HEK293 (cell line): ENCODE measurements at regions not wholly inside any gene's neighbourhood (a gene's known extent, or its start where the extent isn't known, plus 50 kb on each side); places are given as distances from the start of the nearest gene placed in this dataset.

Experiments
- CTCF ChIA-PET: fragments of 350-600 bp; formaldehyde crosslinking; extraction: SDS; loops from one replicate; lab custom pipeline; 2021; ENCODE audit warnings: antibody characterized with exemption; lab: Yijun Ruan, JAX
- POLR2A ChIA-PET: fragments of 300-600 bp; formaldehyde crosslinking; extraction: SDS; loops from one replicate; lab custom pipeline; 2020; ENCODE audit warnings: antibody characterized with exemption, inconsistent platforms; lab: Yijun Ruan, JAX
- H3K27ac ChIP-seq: fragments of 200-500 bp; sonication (Bioruptor generic); 2 replicates; pipeline ENCODE4 v1.5.1; 2014; ENCODE audit warnings: low read depth, low read length, control low read depth, inconsistent platforms; ENCODE audit errors: extremely low read depth
- H3K36me3 ChIP-seq, 2 experiments: fragments of 200-500 bp in 1 of 2; sonication (Bioruptor generic) in 1 of 2; 1 replicate in 1 of 2; 2 replicates in 1 of 2; pipeline ENCODE4 v1.5.1; 2014 to 2017; ENCODE audit warnings: inconsistent platforms in 2 of 2, low read length in 2 of 2; ENCODE audit not compliant: control insufficient read depth in 2 of 2, insufficient read depth in 1 of 2
- H3K4me1 ChIP-seq: fragments of 200-500 bp; sonication (Bioruptor generic); 2 replicates; pipeline ENCODE4 v1.5.1; 2014; ENCODE audit warnings: mild to moderate bottlenecking, low read length, inconsistent platforms; ENCODE audit not compliant: control insufficient read depth, insufficient read depth
- H3K4me3 ChIP-seq: 2 replicates; pipeline ENCODE4 v1.5.1; 2011; ENCODE audit warnings: low read depth, mild to moderate bottlenecking, control low read depth, low read length, moderate library complexity
- H3K9me3 ChIP-seq: fragments of 200-500 bp; sonication (Bioruptor generic); 2 replicates; pipeline ENCODE4 v1.5.1; 2014; ENCODE audit warnings: low read depth, low read length, inconsistent platforms; ENCODE audit not compliant: control insufficient read depth, insufficient read depth
- KLF7 ChIP-seq: fragments of 450-650 bp; formaldehyde crosslinking; IDR thresholded peaks from 2 replicates; pipeline ENCODE4 v1.5.1; 2016; ENCODE audit warnings: missing biosample characterization, missing genetic modification characterization, borderline replicate concordance
- MYNN ChIP-seq: fragments of 450-650 bp; formaldehyde crosslinking; IDR thresholded peaks from 2 replicates; pipeline ENCODE4 v1.5.1; 2016; ENCODE audit warnings: missing biosample characterization, missing genetic modification characterization, borderline replicate concordance
- SP7 ChIP-seq: fragments of 450-650 bp; formaldehyde crosslinking; IDR thresholded peaks from 2 replicates; pipeline ENCODE4 v1.5.1; 2016; ENCODE audit warnings: missing biosample characterization, missing genetic modification characterization
- ZFP3 ChIP-seq: fragments of 450-650 bp; formaldehyde crosslinking; IDR thresholded peaks from 2 replicates; pipeline ENCODE4 v1.5.1; 2016; ENCODE audit warnings: low read depth, missing biosample characterization, missing genetic modification characterization
- ZFP37 ChIP-seq: fragments of 450-650 bp; formaldehyde crosslinking; IDR thresholded peaks from 2 replicates; pipeline ENCODE4 v1.5.1; 2016; ENCODE audit warnings: missing biosample characterization, missing genetic modification characterization
- ZNF140 ChIP-seq: fragments of 450-650 bp; formaldehyde crosslinking; IDR thresholded peaks from 2 replicates; pipeline ENCODE4 v1.5.1; 2016; ENCODE audit warnings: missing biosample characterization, missing genetic modification characterization
- ZNF146 ChIP-seq: fragments of 450-650 bp; formaldehyde crosslinking; IDR thresholded peaks from 2 replicates; pipeline ENCODE4 v1.5.1; 2016; ENCODE audit warnings: missing biosample characterization, missing genetic modification characterization
- ZNF202 ChIP-seq: fragments of 450-650 bp; formaldehyde crosslinking; IDR thresholded peaks from 2 replicates; pipeline ENCODE4 v1.5.1; 2016; ENCODE audit warnings: missing biosample characterization, missing genetic modification characterization, borderline replicate concordance
- ZNF239 ChIP-seq: fragments of 450-650 bp; formaldehyde crosslinking; IDR thresholded peaks from 2 replicates; pipeline ENCODE4 v1.5.1; 2016; ENCODE audit warnings: missing biosample characterization, missing genetic modification characterization
- ZNF37A ChIP-seq: fragments of 450-650 bp; IDR thresholded peaks from 2 replicates; pipeline ENCODE4 v1.5.1; 2018; ENCODE audit warnings: missing biosample characterization, missing genetic modification characterization
- ZNF391 ChIP-seq: fragments of 450-650 bp; formaldehyde crosslinking; IDR thresholded peaks from 2 replicates; pipeline ENCODE4 v1.5.1; 2016; ENCODE audit warnings: low read depth, missing biosample characterization, missing genetic modification characterization, borderline replicate concordance
- ZNF501 ChIP-seq: fragments of 450-650 bp; formaldehyde crosslinking; IDR thresholded peaks from 2 replicates; pipeline ENCODE4 v1.5.1; 2016; ENCODE audit warnings: missing biosample characterization, missing genetic modification characterization
- ZNF529 ChIP-seq: fragments of 450-650 bp; formaldehyde crosslinking; IDR thresholded peaks from 2 replicates; pipeline ENCODE4 v1.5.1; 2017; ENCODE audit warnings: missing genetic modification characterization, missing biosample characterization; ENCODE audit not compliant: insufficient replicate concordance
- ZNF560 ChIP-seq: fragments of 450-650 bp; formaldehyde crosslinking; IDR thresholded peaks from 2 replicates; pipeline ENCODE4 v1.5.1; 2017; ENCODE audit warnings: missing biosample characterization, missing genetic modification characterization, borderline replicate concordance
- ZNF600 ChIP-seq: fragments of 450-650 bp; formaldehyde crosslinking; IDR thresholded peaks from 2 replicates; pipeline ENCODE4 v1.5.1; 2016; ENCODE audit warnings: missing biosample characterization, missing genetic modification characterization
- ZNF626 ChIP-seq: fragments of 450-650 bp; sonication (Bioruptor Pico); formaldehyde crosslinking; IDR thresholded peaks from 2 replicates; pipeline ENCODE4 v1.5.1; 2018; ENCODE audit warnings: missing biosample characterization, missing genetic modification characterization, inconsistent platforms
- ZNF629 ChIP-seq: fragments of 450-650 bp; formaldehyde crosslinking; IDR thresholded peaks from 2 replicates; pipeline ENCODE4 v1.5.1; 2017; ENCODE audit warnings: missing biosample characterization, missing genetic modification characterization
- ZNF830 ChIP-seq: fragments of 450-650 bp; IDR thresholded peaks from 2 replicates; pipeline ENCODE4 v1.5.0; 2018; ENCODE audit warnings: missing biosample characterization, missing genetic modification characterization, low read depth, mild to moderate bottlenecking, moderate library complexity
- TF ChIP-seq, protein P1 (sequence below): fragments of 450-650 bp; formaldehyde crosslinking; IDR thresholded peaks from 2 replicates; pipeline ENCODE4 v1.5.1; 2016; ENCODE audit warnings: missing biosample characterization, missing genetic modification characterization
- TF ChIP-seq, protein P2 (sequence below): fragments of 450-650 bp; formaldehyde crosslinking; IDR thresholded peaks from 2 replicates; pipeline ENCODE4 v1.5.0; 2017; ENCODE audit warnings: missing biosample characterization, missing genetic modification characterization, borderline replicate concordance
- TF ChIP-seq, protein P3 (sequence below): fragments of 450-650 bp; formaldehyde crosslinking; IDR thresholded peaks from 2 replicates; pipeline ENCODE4 v1.5.1; 2016; ENCODE audit warnings: missing biosample characterization, missing genetic modification characterization

DNA sequence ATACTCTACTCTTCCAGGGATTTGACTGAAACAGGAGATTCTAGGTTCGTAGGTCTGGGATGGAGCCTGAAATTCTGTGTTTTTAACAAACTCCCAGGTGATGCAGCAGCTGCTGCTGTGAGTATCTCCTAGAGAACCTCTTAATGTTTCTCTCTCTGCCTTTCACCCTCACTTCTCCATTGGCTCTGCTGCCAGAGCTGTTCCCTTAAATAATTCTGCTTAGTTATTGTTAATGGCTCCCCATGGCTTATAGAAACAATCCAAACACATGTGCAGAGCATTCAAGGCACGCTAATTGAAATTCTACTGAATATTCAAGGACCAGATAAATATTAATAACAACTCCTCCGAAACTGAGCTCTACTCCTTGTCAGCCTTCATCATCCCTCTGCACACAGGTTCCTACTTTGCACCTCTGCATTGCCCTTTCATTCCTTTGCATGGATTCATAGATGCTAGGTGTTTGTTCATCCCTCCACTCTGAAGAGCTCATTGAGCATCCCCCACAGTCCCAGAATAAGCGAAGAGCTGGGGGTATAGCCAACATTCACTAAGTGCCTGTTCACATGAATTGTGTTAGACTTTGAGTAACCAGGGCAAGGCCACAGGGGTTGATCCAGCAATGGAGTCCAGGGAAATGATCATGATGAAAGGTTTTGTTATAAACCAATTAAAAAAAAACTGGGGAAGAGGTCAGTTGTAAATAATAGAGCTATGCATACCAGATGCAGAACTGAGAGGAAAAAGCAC is 488.4 kb upstream of the JAG1 start:
- POLR2A ChIA-PET = no interaction called here
- Histone ChIP-seq H3K36me3 (no peaks in the 10 kb centered on the region), H3K4me1 (no peaks in the 10 kb centered on the region), H3K9me3 (no peaks in the 10 kb centered on the region), H3K4me3 (no peak overlapping the region), H3K27ac (no peak overlapping the region)
- CTCF ChIA-PET = interaction anchor here (1.1 kb wide), 1 partner anchor 44 kb away, joined by 3 read pairs; no protein-coding TSS in a partner anchor
- TF ChIP-seq SP7 (tag by site-specific recombination) (no peak), ZFP37 (no peak), ZNF140 (tag by site-specific recombination) (no peak), ZNF529 (tag by site-specific recombination) (no peak), ZFP3 (no peak), ZNF501 (no peak)
- TF ChIP-seq, protein P1, sequence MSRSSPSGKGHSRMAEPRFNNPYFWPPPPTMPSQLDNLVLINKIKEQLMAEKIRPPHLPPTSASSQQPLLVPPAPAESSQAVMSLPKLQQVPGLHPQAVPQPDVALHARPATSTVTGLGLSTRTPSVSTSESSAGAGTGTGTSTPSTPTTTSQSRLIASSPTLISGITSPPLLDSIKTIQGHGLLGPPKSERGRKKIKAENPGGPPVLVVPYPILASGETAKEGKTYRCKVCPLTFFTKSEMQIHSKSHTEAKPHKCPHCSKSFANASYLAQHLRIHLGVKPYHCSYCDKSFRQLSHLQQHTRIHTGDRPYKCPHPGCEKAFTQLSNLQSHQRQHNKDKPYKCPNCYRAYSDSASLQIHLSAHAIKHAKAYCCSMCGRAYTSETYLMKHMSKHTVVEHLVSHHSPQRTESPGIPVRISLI (tag by site-specific recombination) = no peak

DNA sequence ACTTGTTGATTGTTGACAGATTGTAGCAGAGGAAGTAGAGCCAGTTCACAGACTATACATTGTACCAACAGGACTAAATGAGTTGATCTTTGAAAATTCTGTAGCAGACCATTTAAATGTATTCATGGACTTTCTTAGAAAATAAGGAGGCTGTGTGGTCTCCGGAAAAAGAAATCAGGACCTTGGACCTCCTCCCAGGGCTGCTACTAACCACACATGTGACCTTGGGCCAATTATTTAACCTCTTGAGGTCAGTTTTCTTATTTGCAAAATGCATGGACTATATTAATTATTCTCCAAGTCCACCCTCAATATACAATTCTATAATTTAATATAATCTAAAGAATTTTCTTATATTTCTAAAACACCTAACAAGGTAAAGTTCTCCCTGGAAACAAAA is 492.0 kb upstream of the JAG1 start:
- H3K27ac ChIP-seq = no peak overlapping the region
- CTCF ChIA-PET = no interaction called here
- POLR2A ChIA-PET = no interaction called here
- no peak overlapping the region for H3K4me3 ChIP-seq
- H3K9me3 ChIP-seq = no peaks in the 10 kb centered on the region
- no peak for TF ChIP-seq ZNF626 (tag by site-specific recombination)
- no peak for TF ChIP-seq MYNN (tag by site-specific recombination)
- no peak for TF ChIP-seq ZNF37A
- no peaks in the 10 kb centered on the region for H3K4me1 ChIP-seq
- H3K36me3 ChIP-seq = no peaks in the 10 kb centered on the region

- POLR2A ChIA-PET = no interaction called here
- no peak overlapping the region for H3K27ac ChIP-seq
- no peaks in the 10 kb centered on the region for H3K36me3 ChIP-seq
- TF ChIP-seq ZNF146 (tag by site-specific recombination) (no peak), KLF7 (tag by site-specific recombination) (no peak), ZNF391 (tag by site-specific recombination) (no peak), ZNF629 (no peak), SP7 (tag by site-specific recombination) (no peak), ZNF830 (tag by site-specific recombination) (no peak), ZNF202 (tag by site-specific recombination) (no peak), ZNF560 (no peak), ZNF600 (tag by site-specific recombination) (no peak), ZNF239 (no peak)
- TF ChIP-seq, protein P2, sequence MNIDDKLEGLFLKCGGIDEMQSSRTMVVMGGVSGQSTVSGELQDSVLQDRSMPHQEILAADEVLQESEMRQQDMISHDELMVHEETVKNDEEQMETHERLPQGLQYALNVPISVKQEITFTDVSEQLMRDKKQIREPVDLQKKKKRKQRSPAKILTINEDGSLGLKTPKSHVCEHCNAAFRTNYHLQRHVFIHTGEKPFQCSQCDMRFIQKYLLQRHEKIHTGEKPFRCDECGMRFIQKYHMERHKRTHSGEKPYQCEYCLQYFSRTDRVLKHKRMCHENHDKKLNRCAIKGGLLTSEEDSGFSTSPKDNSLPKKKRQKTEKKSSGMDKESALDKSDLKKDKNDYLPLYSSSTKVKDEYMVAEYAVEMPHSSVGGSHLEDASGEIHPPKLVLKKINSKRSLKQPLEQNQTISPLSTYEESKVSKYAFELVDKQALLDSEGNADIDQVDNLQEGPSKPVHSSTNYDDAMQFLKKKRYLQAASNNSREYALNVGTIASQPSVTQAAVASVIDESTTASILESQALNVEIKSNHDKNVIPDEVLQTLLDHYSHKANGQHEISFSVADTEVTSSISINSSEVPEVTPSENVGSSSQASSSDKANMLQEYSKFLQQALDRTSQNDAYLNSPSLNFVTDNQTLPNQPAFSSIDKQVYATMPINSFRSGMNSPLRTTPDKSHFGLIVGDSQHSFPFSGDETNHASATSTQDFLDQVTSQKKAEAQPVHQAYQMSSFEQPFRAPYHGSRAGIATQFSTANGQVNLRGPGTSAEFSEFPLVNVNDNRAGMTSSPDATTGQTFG (tag by site-specific recombination) = no peak
- TF ChIP-seq, protein P3, sequence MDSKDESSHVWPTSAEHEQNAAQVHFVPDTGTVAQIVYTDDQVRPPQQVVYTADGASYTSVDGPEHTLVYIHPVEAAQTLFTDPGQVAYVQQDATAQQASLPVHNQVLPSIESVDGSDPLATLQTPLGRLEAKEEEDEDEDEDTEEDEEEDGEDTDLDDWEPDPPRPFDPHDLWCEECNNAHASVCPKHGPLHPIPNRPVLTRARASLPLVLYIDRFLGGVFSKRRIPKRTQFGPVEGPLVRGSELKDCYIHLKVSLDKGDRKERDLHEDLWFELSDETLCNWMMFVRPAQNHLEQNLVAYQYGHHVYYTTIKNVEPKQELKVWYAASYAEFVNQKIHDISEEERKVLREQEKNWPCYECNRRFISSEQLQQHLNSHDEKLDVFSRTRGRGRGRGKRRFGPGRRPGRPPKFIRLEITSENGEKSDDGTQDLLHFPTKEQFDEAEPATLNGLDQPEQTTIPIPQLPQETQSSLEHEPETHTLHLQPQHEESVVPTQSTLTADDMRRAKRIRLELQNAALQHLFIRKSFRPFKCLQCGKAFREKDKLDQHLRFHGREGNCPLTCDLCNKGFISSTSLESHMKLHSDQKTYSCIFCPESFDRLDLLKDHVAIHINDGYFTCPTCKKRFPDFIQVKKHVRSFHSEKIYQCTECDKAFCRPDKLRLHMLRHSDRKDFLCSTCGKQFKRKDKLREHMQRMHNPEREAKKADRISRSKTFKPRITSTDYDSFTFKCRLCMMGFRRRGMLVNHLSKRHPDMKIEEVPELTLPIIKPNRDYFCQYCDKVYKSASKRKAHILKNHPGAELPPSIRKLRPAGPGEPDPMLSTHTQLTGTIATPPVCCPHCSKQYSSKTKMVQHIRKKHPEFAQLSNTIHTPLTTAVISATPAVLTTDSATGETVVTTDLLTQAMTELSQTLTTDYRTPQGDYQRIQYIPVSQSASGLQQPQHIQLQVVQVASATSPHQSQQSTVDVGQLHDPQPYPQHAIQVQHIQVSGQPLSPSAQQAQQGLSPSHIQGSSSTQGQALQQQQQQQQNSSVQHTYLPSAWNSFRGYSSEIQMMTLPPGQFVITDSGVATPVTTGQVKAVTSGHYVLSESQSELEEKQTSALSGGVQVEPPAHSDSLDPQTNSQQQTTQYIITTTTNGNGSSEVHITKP = no peak
Observed at GRCh38 chr20:11166712-11167111, 492.9 kb upstream of the JAG1 start.

More at GRCh38 chr20:11166712-11167111, 492.9 kb upstream of the JAG1 start:
- no peaks in the 10 kb centered on the region for H3K9me3 ChIP-seq
- no peaks in the 10 kb centered on the region for H3K4me1 ChIP-seq
- no peak overlapping the region for H3K4me3 ChIP-seq
- CTCF ChIA-PET = no interaction called here
